H9 (cell line): ENCODE measurements at regions not wholly inside any gene's neighbourhood (a gene's known extent, or its start where the extent isn't known, plus 50 kb on each side); places are given as distances from the start of the nearest gene placed in this dataset.

Experiments
- DNase-seq: peaks from one replicate; pipeline ENCODE4 v3.0.0-alpha.2; 2017
- H2AFZ ChIP-seq: one replicate; pipeline ENCODE4 v1.6.1; 2013; ENCODE audit warnings: mild to moderate bottlenecking, low read length, control low read depth, moderate library complexity
- H2AK5ac ChIP-seq: 2 replicates; pipeline ENCODE4 v1.6.1; 2013; ENCODE audit warnings: low read length, control low read depth, mixed read lengths; ENCODE audit not compliant: insufficient read length
- H2BK120ac ChIP-seq: one replicate; pipeline ENCODE4 v1.6.1; 2013; ENCODE audit warnings: low read depth, mild to moderate bottlenecking, low read length, control low read depth, inconsistent platforms; ENCODE audit not compliant: poor library complexity, severe bottlenecking
- H2BK12ac ChIP-seq: 2 replicates; pipeline ENCODE4 v1.6.1; 2013; ENCODE audit warnings: low read length, control low read depth, mixed read lengths, low read depth; ENCODE audit not compliant: insufficient read length
- H2BK15ac ChIP-seq: 2 replicates; pipeline ENCODE4 v1.6.1; 2013; ENCODE audit warnings: low read depth, low read length, control low read depth
- H2BK20ac ChIP-seq: one replicate; pipeline ENCODE4 v1.6.1; 2013; ENCODE audit warnings: low read depth, mild to moderate bottlenecking, low read length, control low read depth, inconsistent platforms; ENCODE audit not compliant: poor library complexity, severe bottlenecking
- H2BK5ac ChIP-seq: 2 replicates; pipeline ENCODE4 v1.6.1; 2013; ENCODE audit warnings: low read length, control low read depth, mixed read lengths; ENCODE audit not compliant: insufficient read length
- H3K14ac ChIP-seq: 2 replicates; pipeline ENCODE4 v1.6.1; 2013; ENCODE audit warnings: low read length, control low read depth; ENCODE audit not compliant: insufficient read depth
- H3K18ac ChIP-seq: 2 replicates; pipeline ENCODE4 v1.6.1; 2013; ENCODE audit warnings: low read depth, mild to moderate bottlenecking, mixed read lengths, low read length, control low read depth; ENCODE audit not compliant: insufficient read length
- H3K23ac ChIP-seq: 2 replicates; pipeline ENCODE4 v1.6.1; 2013; ENCODE audit warnings: low read length, control low read depth, mixed read lengths, low read depth; ENCODE audit not compliant: insufficient read length
- H3K23me2 ChIP-seq: 2 replicates; pipeline ENCODE4 v1.6.1; 2013; ENCODE audit warnings: low read depth, mild to moderate bottlenecking, mixed read lengths, low read length, control low read depth; ENCODE audit not compliant: insufficient read length, poor library complexity, severe bottlenecking
- H3K27ac ChIP-seq: 2 replicates; pipeline ENCODE4 v1.5.1; 2013; ENCODE audit warnings: low read length, control low read depth, mixed read lengths, low read depth; ENCODE audit not compliant: insufficient read length
- H3K27me3 ChIP-seq: 2 replicates; pipeline ENCODE4 v1.6.1; 2013; ENCODE audit warnings: low read length, control low read depth, inconsistent platforms; ENCODE audit not compliant: insufficient read depth
- H3K4ac ChIP-seq: 2 replicates; pipeline ENCODE4 v1.6.1; 2013; ENCODE audit warnings: low read depth, mild to moderate bottlenecking, control low read depth, inconsistent platforms, low read length, moderate library complexity
- H3K4me1 ChIP-seq: 2 replicates; pipeline ENCODE4 v1.6.1; 2013; ENCODE audit warnings: low read length, control low read depth, inconsistent platforms; ENCODE audit not compliant: insufficient read depth
- H3K4me2 ChIP-seq: 2 replicates; pipeline ENCODE4 v1.6.1; 2013; ENCODE audit warnings: low read length, control low read depth, mixed read lengths; ENCODE audit not compliant: insufficient read length, insufficient read depth
- H3K56ac ChIP-seq: 2 replicates; pipeline ENCODE4 v1.6.1; 2013; ENCODE audit warnings: low read depth, mild to moderate bottlenecking, mixed read lengths, low read length, control low read depth; ENCODE audit not compliant: insufficient read length
- H3K79me1 ChIP-seq: 2 replicates; pipeline ENCODE4 v1.6.1; 2013; ENCODE audit warnings: low read depth, mild to moderate bottlenecking, moderate library complexity, low read length, control low read depth, inconsistent platforms; ENCODE audit not compliant: insufficient read depth, poor library complexity, severe bottlenecking
- H3K79me2 ChIP-seq: 2 replicates; pipeline ENCODE4 v1.6.1; 2013; ENCODE audit warnings: low read length, control low read depth, inconsistent platforms; ENCODE audit not compliant: insufficient read depth
- H3K9ac ChIP-seq: 2 replicates; pipeline ENCODE4 v1.6.1; 2013; ENCODE audit warnings: low read length, control low read depth, mixed read lengths; ENCODE audit not compliant: insufficient read length; ENCODE audit errors: extremely low read depth
- H3K9me3 ChIP-seq: one replicate; pipeline ENCODE4 v1.6.1; 2013; ENCODE audit warnings: low read depth, low read length, inconsistent platforms; ENCODE audit not compliant: control insufficient read depth
- H3T11ph ChIP-seq: one replicate; pipeline ENCODE4 v1.6.1; 2013; ENCODE audit warnings: mild to moderate bottlenecking, low read length, control low read depth, inconsistent platforms
- H4K20me1 ChIP-seq: one replicate; pipeline ENCODE4 v1.6.1; 2013; ENCODE audit not compliant: control insufficient read depth, insufficient read length, insufficient read depth
- H4K5ac ChIP-seq: 2 replicates; pipeline ENCODE4 v1.6.1; 2013; ENCODE audit warnings: low read depth, mild to moderate bottlenecking, mixed read lengths, low read length, control low read depth; ENCODE audit not compliant: insufficient read length
- H4K8ac ChIP-seq: replicated peaks from 2 replicates; pipeline ENCODE4 v1.6.1; 2013; ENCODE audit warnings: low read length, control low read depth, mixed read lengths, low read depth; ENCODE audit not compliant: insufficient read length
- H4K91ac ChIP-seq: 2 replicates; pipeline ENCODE4 v1.6.1; 2013; ENCODE audit warnings: low read depth, mild to moderate bottlenecking, moderate library complexity, mixed read lengths, low read length, control low read depth; ENCODE audit not compliant: insufficient read length
- H3K27ac Mint-ChIP-seq, 3 experiments: 2 replicates in 2 of 3; 3 replicates in 1 of 3; pipeline ENCODE4 v1.8.0; 2020 to 2021; ENCODE audit warnings: mixed read lengths in 3 of 3, mild to moderate bottlenecking in 1 of 3, moderate library complexity in 1 of 3
- H3K27me3 Mint-ChIP-seq: 2 replicates; pipeline ENCODE4 v1.8.0; 2021; ENCODE audit warnings: low read depth, mild to moderate bottlenecking, moderate library complexity, mixed read lengths
- H3K36me3 Mint-ChIP-seq, 3 experiments: 2 replicates in 2 of 3; 3 replicates in 1 of 3; pipeline ENCODE4 v1.8.0; 2020 to 2021; ENCODE audit warnings: low read depth in 3 of 3, mixed read lengths in 3 of 3; ENCODE audit not compliant: insufficient read depth in 1 of 3
- H3K4me1 Mint-ChIP-seq, 2 experiments: 2 replicates each; pipeline ENCODE4 v1.8.0; 2020; ENCODE audit warnings: mixed read lengths in 2 of 2
- H3K4me3 Mint-ChIP-seq, 2 experiments: 2 replicates in 1 of 2; 3 replicates in 1 of 2; pipeline ENCODE4 v1.8.0; 2020 to 2021; ENCODE audit warnings: mild to moderate bottlenecking in 2 of 2, mixed read lengths in 2 of 2, moderate library complexity in 1 of 2
- H3K9me3 Mint-ChIP-seq, 2 experiments: 2 replicates in 1 of 2; 3 replicates in 1 of 2; pipeline ENCODE4 v1.8.0; 2020; ENCODE audit warnings: mild to moderate bottlenecking in 2 of 2, mixed read lengths in 2 of 2, moderate library complexity in 1 of 2
- WGBS: extraction: QIAGEN DNeasy Blood & Tissue Kit; methylation state at CpG from one replicate; pipeline ENCODE4 v1.1.7; 2013; ENCODE audit warnings: missing lambda C conversion rate, low lambda C conversion rate, mixed read lengths; ENCODE audit not compliant: insufficient read length; ENCODE audit errors: extremely low coverage; 5-methylcytosine and 5-hydroxymethylcytosine counted together
- TF ChIP-seq, protein P1 (sequence below): fragments of 200-600 bp; sonication (generic); conservative IDR thresholded peaks from 3 replicates; pipeline ENCODE4 v1.8.0; 2021; ENCODE audit warnings: antibody characterized with exemption, mild to moderate bottlenecking

GRCh38 chr18:50453014-50453680, 78.3 kb downstream of the SKA1 start:
- no peak overlapping the region for H3K27ac ChIP-seq
- H2BK120ac ChIP-seq = no peak overlapping the region
- H3K4ac ChIP-seq = no peak overlapping the region
- no peak overlapping the region for H3K9ac ChIP-seq
- WGBS = no CpG with 5 or more reads among the region's 1 CpG
- no peaks in the 10 kb centered on the region for H4K20me1 ChIP-seq
- H2AFZ ChIP-seq = no peak overlapping the region
- H3K23ac ChIP-seq = no peak overlapping the region
- H2AK5ac ChIP-seq = no peak overlapping the region
- H3K79me1 ChIP-seq = no peaks in the 10 kb centered on the region
- no peak overlapping the region for H2BK12ac ChIP-seq
- H3K4me1 ChIP-seq = no peaks in the 10 kb centered on the region
- DNase-seq = no peak
- H3K9me3 ChIP-seq = no peaks in the 10 kb centered on the region
- TF ChIP-seq, protein P1, sequence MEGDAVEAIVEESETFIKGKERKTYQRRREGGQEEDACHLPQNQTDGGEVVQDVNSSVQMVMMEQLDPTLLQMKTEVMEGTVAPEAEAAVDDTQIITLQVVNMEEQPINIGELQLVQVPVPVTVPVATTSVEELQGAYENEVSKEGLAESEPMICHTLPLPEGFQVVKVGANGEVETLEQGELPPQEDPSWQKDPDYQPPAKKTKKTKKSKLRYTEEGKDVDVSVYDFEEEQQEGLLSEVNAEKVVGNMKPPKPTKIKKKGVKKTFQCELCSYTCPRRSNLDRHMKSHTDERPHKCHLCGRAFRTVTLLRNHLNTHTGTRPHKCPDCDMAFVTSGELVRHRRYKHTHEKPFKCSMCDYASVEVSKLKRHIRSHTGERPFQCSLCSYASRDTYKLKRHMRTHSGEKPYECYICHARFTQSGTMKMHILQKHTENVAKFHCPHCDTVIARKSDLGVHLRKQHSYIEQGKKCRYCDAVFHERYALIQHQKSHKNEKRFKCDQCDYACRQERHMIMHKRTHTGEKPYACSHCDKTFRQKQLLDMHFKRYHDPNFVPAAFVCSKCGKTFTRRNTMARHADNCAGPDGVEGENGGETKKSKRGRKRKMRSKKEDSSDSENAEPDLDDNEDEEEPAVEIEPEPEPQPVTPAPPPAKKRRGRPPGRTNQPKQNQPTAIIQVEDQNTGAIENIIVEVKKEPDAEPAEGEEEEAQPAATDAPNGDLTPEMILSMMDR = no peak
- H4K91ac ChIP-seq = no peak overlapping the region
- H3K27me3 ChIP-seq = no peaks in the 10 kb centered on the region
- no peak overlapping the region for H2BK20ac ChIP-seq
- H2BK15ac ChIP-seq = no peak overlapping the region
- H4K8ac ChIP-seq = no peak overlapping the region
- H3K27ac Mint-ChIP-seq = no peak overlapping the region
- H3K4me2 ChIP-seq = no peak overlapping the region
- H3K27me3 Mint-ChIP-seq = peaks cover 4% of the 10 kb centered on the region
- no peak overlapping the region for H2BK5ac ChIP-seq
- no peaks in the 10 kb centered on the region for H3K79me2 ChIP-seq
- H3K9me3 Mint-ChIP-seq = no peaks in the 10 kb centered on the region; a peak in 1 of 5 replicates
- H3K4me3 Mint-ChIP-seq = no peak overlapping the region
- H3K14ac ChIP-seq = no peak overlapping the region
- no peak overlapping the region for H3K18ac ChIP-seq
- H3K56ac ChIP-seq = no peak overlapping the region
- no peaks in the 10 kb centered on the region for H3K23me2 ChIP-seq
- H3T11ph ChIP-seq = no peak overlapping the region
- no peaks in the 10 kb centered on the region for H3K36me3 Mint-ChIP-seq
- H3K4me1 Mint-ChIP-seq = peaks cover 31 to 39% of the 10 kb centered on the region in 2 experiments
- H4K5ac ChIP-seq = no peak overlapping the region
